ENCODE measurements at regions not wholly inside any gene's neighbourhood (a gene's known extent, or its start where the extent isn't known, plus 50 kb on each side); places are given as distances from the start of the nearest gene placed in this dataset.

- DNase-seq: peak; percentile 23
- H3K4me1 Mint-ChIP-seq (ENCODE audit: low read depth): peaks cover 33% of the 10 kb centered on the region
- H3K27me3 Mint-ChIP-seq (ENCODE audit: insufficient read depth): no peaks in the 10 kb centered on the region; the same call in 1 of the 2 replicates
- H3K4me3 Mint-ChIP-seq: peak overlapping the region; percentile 21; the same call in 1 of the 2 replicates
- TF ChIP-seq CTCF (IDR thresholded peaks at IDR 0.05): no peak
- H3K27ac Mint-ChIP-seq: peak overlapping the region; percentile 80
- no peaks in the 10 kb centered on the region for H3K9me3 Mint-ChIP-seq
- no peaks in the 10 kb centered on the region for H3K36me3 Mint-ChIP-seq (ENCODE audit: low read depth)
Observed at GRCh38 chr11:86151174-86152005, 82.5 kb upstream of the PICALM start.

- Mint-ChIP-seq H3K36me3 (ENCODE audit: low read depth) (no peaks in the 10 kb centered on the region), H3K9me3 (no peaks in the 10 kb centered on the region), H3K4me3 (peak overlapping the region; percentile 21; the same call in 1 of the 2 replicates), H3K27ac (peak overlapping the region; percentile 80), H3K27me3 (ENCODE audit: insufficient read depth) (no peaks in the 10 kb centered on the region; the same call in 1 of the 2 replicates), H3K4me1 (ENCODE audit: low read depth) (peaks cover 33% of the 10 kb centered on the region)
- DNase-seq: no peak
- TF ChIP-seq CTCF (IDR thresholded peaks at IDR 0.05): no peak
Observed at GRCh38 chr11:86150847-86151173, 81.9 kb upstream of the PICALM start.

GRCh38 chr11:86149792-86150191 is 80.9 kb upstream of the PICALM start:
- no peaks in the 10 kb centered on the region for H3K36me3 Mint-ChIP-seq (ENCODE audit: low read depth)
- no peak overlapping the region for H3K27ac Mint-ChIP-seq
- H3K9me3 Mint-ChIP-seq: no peaks in the 10 kb centered on the region
- peaks cover 33% of the 10 kb centered on the region for H3K4me1 Mint-ChIP-seq (ENCODE audit: low read depth)
- no peaks in the 10 kb centered on the region; the same call in 1 of the 2 replicates for H3K27me3 Mint-ChIP-seq (ENCODE audit: insufficient read depth)
- no peak overlapping the region for H3K4me3 Mint-ChIP-seq
- TF ChIP-seq CTCF (IDR thresholded peaks at IDR 0.05): no peak
- no peak for DNase-seq

GRCh38 chr11:86148345-86148747 is 79.5 kb upstream of the PICALM start:
- no peaks in the 10 kb centered on the region for H3K9me3 Mint-ChIP-seq
- no peaks in the 10 kb centered on the region; the same call in 1 of the 2 replicates for H3K27me3 Mint-ChIP-seq (ENCODE audit: insufficient read depth)
- no peak for DNase-seq
- no peak overlapping the region for H3K4me3 Mint-ChIP-seq
- H3K27ac Mint-ChIP-seq: no peak overlapping the region; the same call in 1 of the 2 replicates
- peaks cover 33% of the 10 kb centered on the region for H3K4me1 Mint-ChIP-seq (ENCODE audit: low read depth)
- no peak for TF ChIP-seq CTCF (IDR thresholded peaks at IDR 0.05)
- H3K36me3 Mint-ChIP-seq (ENCODE audit: low read depth): no peaks in the 10 kb centered on the region

GRCh38 chr11:86147004-86147403 is 78.1 kb upstream of the PICALM start:
- H3K9me3 Mint-ChIP-seq: no peaks in the 10 kb centered on the region
- no peaks in the 10 kb centered on the region; the same call in 1 of the 2 replicates for H3K27me3 Mint-ChIP-seq (ENCODE audit: insufficient read depth)
- TF ChIP-seq CTCF (IDR thresholded peaks at IDR 0.05): no peak
- DNase-seq: no peak
- no peak overlapping the region for H3K27ac Mint-ChIP-seq
- H3K36me3 Mint-ChIP-seq (ENCODE audit: low read depth): no peaks in the 10 kb centered on the region
- peaks cover 21% of the 10 kb centered on the region for H3K4me1 Mint-ChIP-seq (ENCODE audit: low read depth)
- no peak overlapping the region for H3K4me3 Mint-ChIP-seq
